B cell (primary cell): ENCODE measurements at regions not wholly inside any gene's neighbourhood (a gene's known extent, or its start where the extent isn't known, plus 50 kb on each side); places are given as distances from the start of the nearest gene placed in this dataset.

ENCODE experiments used
- CTCF ChIP-seq: fragments of 200-600 bp; IDR thresholded peaks from one replicate; pipeline ENCODE4 v1.8.0; 2022; ENCODE audit warnings: antibody characterized with exemption, mild to moderate bottlenecking
- EZH2 ChIP-seq: IDR thresholded peaks from 2 replicates; pipeline ENCODE4 v1.6.1; 2012; ENCODE audit warnings: borderline replicate concordance, low read depth, mild to moderate bottlenecking, moderate library complexity, low read length; ENCODE audit not compliant: insufficient read depth, poor library complexity, severe bottlenecking

- TF ChIP-seq CTCF (no peak), EZH2 (no peak)
Measured at GRCh38 chr6:140354296-140354695, 979.8 kb upstream of the CITED2 start.
